Ovary (tissue), 3 donors: ENCODE measurements at regions not wholly inside any gene's neighbourhood (a gene's known extent, or its start where the extent isn't known, plus 50 kb on each side); places are given as distances from the start of the nearest gene placed in this dataset.

Source experiments
- CTCF ChIP-seq, 3 donors: fragments of 450-650 bp in 2 of 3; fragments of 200-600 bp in 1 of 3; IDR thresholded peaks; one replicate each; pipeline versions ENCODE4 v1.5.1 to v1.8.0; 2016 to 2022; ENCODE audit warnings: antibody characterized with exemption in 3 of 3, mild to moderate bottlenecking in 1 of 3
- EP300 ChIP-seq: sonication (generic); formaldehyde crosslinking; IDR thresholded peaks from one replicate; pipeline ENCODE4 v1.6.1; 2017; ENCODE audit warnings: antibody characterized with exemption
- POLR2A ChIP-seq: fragments of 450-650 bp; IDR thresholded peaks from one replicate; pipeline ENCODE4 v1.6.1; 2017; ENCODE audit warnings: antibody characterized with exemption, mild to moderate bottlenecking, moderate library complexity
- donor health status: DM: no; HTN: no; CAD: no.

- no peak for TF ChIP-seq CTCF (IDR thresholded peaks at IDR 0.05)
- TF ChIP-seq EP300: no peak
- no peak for TF ChIP-seq POLR2A
Measured at GRCh38 chr11:71336996-71337754, 84.8 kb upstream of the SHANK2 start.
